ENCODE measurements at regions not wholly inside any gene's neighbourhood (a gene's known extent, or its start where the extent isn't known, plus 50 kb on each side); places are given as distances from the start of the nearest gene placed in this dataset.

- DNase-seq (ENCODE audit: low read depth): no peak
Observed at GRCh38 chr5:174850565-174851169, 126.3 kb downstream of the MSX2 start.

GRCh38 chr5:174849426-174849825, 125.0 kb downstream of the MSX2 start:
- no peak for DNase-seq (ENCODE audit: low read depth)

GRCh38 chr5:174844971-174845370, 120.6 kb downstream of the MSX2 start:
- no peak for DNase-seq (ENCODE audit: low read depth)

GRCh38 chr5:174843263-174844250, 119.2 kb downstream of the MSX2 start:
- no peak for DNase-seq (ENCODE audit: low read depth)

GRCh38 chr5:174840435-174840834, 116.1 kb downstream of the MSX2 start:
- DNase-seq (ENCODE audit: low read depth): no peak

- no peak for DNase-seq (ENCODE audit: low read depth)
Observed at GRCh38 chr5:174839196-174839595, 114.8 kb downstream of the MSX2 start.

- DNase-seq (ENCODE audit: low read depth): peak; percentile 47
Observed at GRCh38 chr5:174837919-174838902, 113.8 kb downstream of the MSX2 start.

- no peak for DNase-seq (ENCODE audit: low read depth)
Observed at GRCh38 chr5:174834081-174834480, 109.7 kb downstream of the MSX2 start.

GRCh38 chr5:174832811-174833210, 108.4 kb downstream of the MSX2 start:
- DNase-seq (ENCODE audit: low read depth): no peak

GRCh38 chr5:174832025-174832424, 107.6 kb downstream of the MSX2 start:
- DNase-seq (ENCODE audit: low read depth): no peak

- no peak for DNase-seq (ENCODE audit: low read depth)
Observed at GRCh38 chr5:174831031-174831660, 106.8 kb downstream of the MSX2 start.

GRCh38 chr5:174829511-174829864, 105.1 kb downstream of the MSX2 start:
- no peak for DNase-seq (ENCODE audit: low read depth)

GRCh38 chr5:174828804-174829510, 104.6 kb downstream of the MSX2 start:
- peak; percentile 5 for DNase-seq (ENCODE audit: low read depth)

GRCh38 chr5:174827558-174827957, 103.2 kb downstream of the MSX2 start:
- DNase-seq (ENCODE audit: low read depth): no peak

GRCh38 chr5:174825587-174825986, 101.2 kb downstream of the MSX2 start:
- DNase-seq (ENCODE audit: low read depth): no peak

- no peak for DNase-seq (ENCODE audit: low read depth)
Observed at GRCh38 chr5:174818430-174818829, 94.0 kb downstream of the MSX2 start.

GRCh38 chr5:174817610-174818009, 93.2 kb downstream of the MSX2 start:
- no peak for DNase-seq (ENCODE audit: low read depth)

GRCh38 chr5:174816858-174817257, 92.5 kb downstream of the MSX2 start:
- DNase-seq (ENCODE audit: low read depth): no peak

GRCh38 chr5:174811438-174811837, 87.1 kb downstream of the MSX2 start:
- no peak for DNase-seq (ENCODE audit: low read depth)

GRCh38 chr5:174810796-174811195, 86.4 kb downstream of the MSX2 start:
- DNase-seq (ENCODE audit: low read depth): no peak

Measured in HT1080 (cell line).